ENCODE measurements at regions not wholly inside any gene's neighbourhood (a gene's known extent, or its start where the extent isn't known, plus 50 kb on each side); places are given as distances from the start of the nearest gene placed in this dataset.

GRCh38 chr7:155992538-155992937, 180.3 kb upstream of the SHH start:
- H3K27ac ChIP-seq: no peak overlapping the region
- TF ChIP-seq ZFX (IDR thresholded peaks at IDR 0.05) (no peak), CTCF (conservative IDR thresholded peaks at IDR 0.05) (no peak)

GRCh38 chr7:155992107-155992506, 179.8 kb upstream of the SHH start:
- no peak for TF ChIP-seq CTCF (conservative IDR thresholded peaks at IDR 0.05)
- TF ChIP-seq ZFX (IDR thresholded peaks at IDR 0.05): no peak
- no peak overlapping the region for H3K27ac ChIP-seq

- no peak for TF ChIP-seq CTCF (conservative IDR thresholded peaks at IDR 0.05)
- TF ChIP-seq ZFX (IDR thresholded peaks at IDR 0.05): no peak
- H3K27ac ChIP-seq: no peak overlapping the region
These were observed 179.2 kb upstream of the SHH start for GRCh38 chr7:155991470-155991869.

GRCh38 chr7:155988416-155988815, 176.2 kb upstream of the SHH start:
- no peak overlapping the region for H3K27ac ChIP-seq
- no peak for TF ChIP-seq ZFX (IDR thresholded peaks at IDR 0.05)
- no peak for TF ChIP-seq CTCF (conservative IDR thresholded peaks at IDR 0.05)

- no peak for TF ChIP-seq ZFX (IDR thresholded peaks at IDR 0.05)
- TF ChIP-seq CTCF (conservative IDR thresholded peaks at IDR 0.05): no peak
- H3K27ac ChIP-seq: no peak overlapping the region
These were observed 175.5 kb upstream of the SHH start for GRCh38 chr7:155987681-155988235.

GRCh38 chr7:155986497-155987160, 174.4 kb upstream of the SHH start:
- TF ChIP-seq CTCF (conservative IDR thresholded peaks at IDR 0.05): no peak
- TF ChIP-seq ZFX (IDR thresholded peaks at IDR 0.05): no peak
- H3K27ac ChIP-seq: no peak overlapping the region

- TF ChIP-seq ZFX (IDR thresholded peaks at IDR 0.05) (no peak), CTCF (conservative IDR thresholded peaks at IDR 0.05) (no peak)
- H3K27ac ChIP-seq: no peak overlapping the region
These were observed 173.4 kb upstream of the SHH start for GRCh38 chr7:155985518-155986250.

Measured in C4-2B (cell line).